GM23338 (cell line): ENCODE measurements at regions not wholly inside any gene's neighbourhood (a gene's known extent, or its start where the extent isn't known, plus 50 kb on each side); places are given as distances from the start of the nearest gene placed in this dataset.

ENCODE experiments used
- EZH2 ChIP-seq: fragments of 200-600 bp; sonication (generic); IDR thresholded peaks from one replicate; pipeline ENCODE4 v1.8.0; 2017; ENCODE audit warnings: antibody characterized with exemption, mild to moderate bottlenecking, low read depth; ENCODE audit not compliant: unreplicated experiment
- EZH2phosphoT487 ChIP-seq: fragments of 200-600 bp; sonication (generic); IDR thresholded peaks from one replicate; pipeline ENCODE4 v1.8.1; 2018; ENCODE audit warnings: antibody characterized with exemption; ENCODE audit not compliant: unreplicated experiment
- POLR2AphosphoS5 ChIP-seq: IDR thresholded peaks from 2 replicates; pipeline ENCODE4 v1.6.1; 2016; ENCODE audit warnings: antibody characterized with exemption, low read depth
- TF ChIP-seq, protein P1 (sequence below), 2 experiments: fragments of 200-600 bp in 1 of 2; sonication (generic) in 1 of 2; conservative IDR thresholded peaks; 2 replicates each; pipeline versions ENCODE4 v1.5.1 to v1.6.1; 2016 to 2017; ENCODE audit warnings: antibody characterized with exemption in 2 of 2, low read depth in 2 of 2, mild to moderate bottlenecking in 2 of 2, moderate library complexity in 1 of 2
- TF ChIP-seq, protein P2 (sequence below): IDR thresholded peaks from 2 replicates; pipeline ENCODE4 v1.6.1; 2016; ENCODE audit warnings: antibody characterized with exemption

DNA sequence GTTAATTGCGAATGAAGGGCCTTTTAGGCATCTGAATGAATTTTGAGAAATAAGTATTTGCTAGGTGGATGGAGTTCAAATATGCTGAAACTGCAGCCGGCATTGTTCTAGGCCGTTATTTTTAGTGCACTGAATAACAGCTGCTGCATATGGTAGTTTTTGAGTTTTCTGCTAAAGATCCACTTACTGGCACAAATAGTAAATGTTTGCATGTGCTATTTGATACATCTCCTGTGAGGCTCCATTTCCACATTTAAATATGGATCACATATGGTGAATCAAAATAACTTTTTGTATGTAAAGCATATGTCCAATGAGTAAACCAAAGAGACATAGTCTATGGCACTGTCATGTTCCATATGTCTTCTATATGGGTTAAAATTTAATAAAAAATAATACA is 56.7 kb upstream of the CNTN4 start:
- TF ChIP-seq, protein P1, sequence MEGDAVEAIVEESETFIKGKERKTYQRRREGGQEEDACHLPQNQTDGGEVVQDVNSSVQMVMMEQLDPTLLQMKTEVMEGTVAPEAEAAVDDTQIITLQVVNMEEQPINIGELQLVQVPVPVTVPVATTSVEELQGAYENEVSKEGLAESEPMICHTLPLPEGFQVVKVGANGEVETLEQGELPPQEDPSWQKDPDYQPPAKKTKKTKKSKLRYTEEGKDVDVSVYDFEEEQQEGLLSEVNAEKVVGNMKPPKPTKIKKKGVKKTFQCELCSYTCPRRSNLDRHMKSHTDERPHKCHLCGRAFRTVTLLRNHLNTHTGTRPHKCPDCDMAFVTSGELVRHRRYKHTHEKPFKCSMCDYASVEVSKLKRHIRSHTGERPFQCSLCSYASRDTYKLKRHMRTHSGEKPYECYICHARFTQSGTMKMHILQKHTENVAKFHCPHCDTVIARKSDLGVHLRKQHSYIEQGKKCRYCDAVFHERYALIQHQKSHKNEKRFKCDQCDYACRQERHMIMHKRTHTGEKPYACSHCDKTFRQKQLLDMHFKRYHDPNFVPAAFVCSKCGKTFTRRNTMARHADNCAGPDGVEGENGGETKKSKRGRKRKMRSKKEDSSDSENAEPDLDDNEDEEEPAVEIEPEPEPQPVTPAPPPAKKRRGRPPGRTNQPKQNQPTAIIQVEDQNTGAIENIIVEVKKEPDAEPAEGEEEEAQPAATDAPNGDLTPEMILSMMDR (conservative IDR thresholded peaks at IDR 0.05; ENCODE audit: low read depth in 2 of 2), result no peak
- no peak for TF ChIP-seq EZH2phosphoT487
- TF ChIP-seq EZH2, result no peak
- TF ChIP-seq, protein P2, sequence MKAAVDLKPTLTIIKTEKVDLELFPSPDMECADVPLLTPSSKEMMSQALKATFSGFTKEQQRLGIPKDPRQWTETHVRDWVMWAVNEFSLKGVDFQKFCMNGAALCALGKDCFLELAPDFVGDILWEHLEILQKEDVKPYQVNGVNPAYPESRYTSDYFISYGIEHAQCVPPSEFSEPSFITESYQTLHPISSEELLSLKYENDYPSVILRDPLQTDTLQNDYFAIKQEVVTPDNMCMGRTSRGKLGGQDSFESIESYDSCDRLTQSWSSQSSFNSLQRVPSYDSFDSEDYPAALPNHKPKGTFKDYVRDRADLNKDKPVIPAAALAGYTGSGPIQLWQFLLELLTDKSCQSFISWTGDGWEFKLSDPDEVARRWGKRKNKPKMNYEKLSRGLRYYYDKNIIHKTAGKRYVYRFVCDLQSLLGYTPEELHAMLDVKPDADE, result no peak
- no peak for TF ChIP-seq POLR2AphosphoS5
